Superior temporal gyrus (tissue), 1 donor: ENCODE measurements at regions not wholly inside any gene's neighbourhood (a gene's known extent, or its start where the extent isn't known, plus 50 kb on each side); places are given as distances from the start of the nearest gene placed in this dataset.
"Not testable (repeated sequence)": the region's sequence is repeated elsewhere in the genome, so short reads cannot be mapped to it uniquely, and the experiment has no call there.

ENCODE experiments used
- DNase-seq: peaks from one replicate; pipeline ENCODE4 v3.0.0-alpha.2; 2016; ENCODE audit errors: extremely low spot score

DNA sequence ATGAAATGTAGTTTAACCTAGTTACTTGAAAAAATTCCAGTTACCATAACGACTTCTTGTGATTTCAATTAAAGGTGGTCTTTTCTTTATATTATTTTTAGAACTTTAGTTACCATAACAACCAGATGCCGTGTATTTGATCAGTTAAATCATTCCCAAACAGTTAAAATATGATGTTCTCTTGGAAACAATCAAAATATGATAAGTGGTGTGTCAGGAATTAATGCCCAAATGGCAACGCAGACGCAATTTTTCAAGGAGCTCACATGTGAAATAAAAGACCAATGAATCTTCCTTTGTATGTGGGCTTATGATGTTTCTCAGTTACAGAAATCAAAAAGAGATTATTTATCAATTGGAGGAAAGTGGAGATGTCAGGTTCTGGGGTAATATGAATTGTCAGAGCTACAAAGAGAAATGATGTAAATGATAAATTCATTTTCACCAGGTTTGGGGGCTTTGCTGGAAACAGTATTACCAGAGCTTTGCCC lies 189.1 kb upstream of the PARD3B start:
- DNase-seq: no peak

DNA sequence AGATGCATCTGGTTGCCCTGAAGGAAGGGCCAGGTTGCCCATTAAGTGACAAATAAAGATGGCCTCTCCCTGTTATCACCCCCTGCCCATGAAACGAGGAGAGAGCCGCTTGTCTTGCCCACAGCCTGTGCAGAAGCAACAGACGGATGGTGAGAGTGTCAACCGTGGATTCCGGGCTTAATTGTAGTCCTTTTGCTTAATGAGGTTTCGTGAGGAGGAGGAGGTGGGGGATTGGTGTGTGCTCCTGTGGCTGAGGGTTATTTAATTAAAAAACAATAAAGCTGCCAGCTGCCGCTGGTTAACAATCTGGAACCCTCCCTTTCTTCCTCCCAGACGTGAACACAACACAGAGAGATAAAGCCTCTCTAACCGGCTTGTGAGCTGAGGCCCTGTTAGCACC lies 188.0 kb upstream of the PARD3B start:
- DNase-seq: no peak

DNA sequence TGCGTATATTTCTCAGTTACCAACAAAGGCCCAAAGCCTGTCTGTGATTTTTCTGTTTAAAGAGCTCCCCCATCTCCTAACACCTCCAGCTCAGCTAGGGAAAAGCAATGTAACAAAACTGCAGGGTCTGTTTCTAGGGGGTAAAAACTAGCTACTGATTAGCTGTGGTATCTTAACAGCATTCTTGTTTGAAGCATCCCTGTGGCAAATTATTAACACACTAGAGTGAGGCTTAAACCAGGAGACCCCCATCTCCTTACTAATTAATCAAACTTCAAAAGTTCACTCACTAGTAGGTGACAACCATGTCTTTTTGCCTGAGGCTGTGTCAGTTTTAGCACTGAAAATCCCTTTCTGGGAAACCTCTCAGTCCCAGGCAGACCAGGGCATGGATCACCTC lies 186.2 kb upstream of the PARD3B start:
- DNase-seq: no peak

DNA sequence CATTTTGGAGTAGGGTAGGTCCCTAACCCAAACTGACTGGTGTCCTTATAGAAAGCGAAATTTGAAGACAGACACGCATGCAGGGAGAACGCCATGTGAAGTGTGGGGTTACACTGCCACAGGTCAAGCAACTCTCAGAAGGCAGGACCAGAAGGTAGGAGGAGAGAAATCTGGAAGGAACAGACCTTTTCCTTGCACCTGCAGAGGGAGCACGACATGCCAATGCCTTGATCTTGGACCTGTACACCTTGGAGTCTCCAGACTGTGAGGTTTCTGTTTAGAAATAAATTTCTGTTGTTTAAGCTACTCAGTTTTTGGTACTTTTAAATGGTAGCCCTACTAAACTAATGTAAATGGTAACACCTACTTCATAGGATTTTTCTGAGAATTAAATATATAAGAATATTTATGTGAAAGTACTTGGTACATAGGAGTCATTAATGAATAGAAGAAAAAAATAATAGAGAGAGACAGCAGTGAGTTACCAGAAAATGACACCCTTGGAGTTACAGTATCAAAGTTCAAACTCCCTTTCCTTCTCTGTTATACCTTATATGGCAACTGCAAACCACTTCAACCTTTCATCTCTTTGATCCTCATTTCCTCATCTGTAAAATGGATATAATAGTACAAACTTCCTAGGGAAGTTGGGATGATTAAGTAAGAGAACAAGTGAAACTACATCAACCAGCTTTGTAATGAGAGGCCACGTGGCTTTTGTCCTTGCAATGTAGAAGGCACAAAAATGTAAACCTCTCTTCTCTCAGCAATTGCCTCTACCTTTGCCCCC lies 184.9 kb upstream of the PARD3B start:
- DNase-seq: no peak

DNA sequence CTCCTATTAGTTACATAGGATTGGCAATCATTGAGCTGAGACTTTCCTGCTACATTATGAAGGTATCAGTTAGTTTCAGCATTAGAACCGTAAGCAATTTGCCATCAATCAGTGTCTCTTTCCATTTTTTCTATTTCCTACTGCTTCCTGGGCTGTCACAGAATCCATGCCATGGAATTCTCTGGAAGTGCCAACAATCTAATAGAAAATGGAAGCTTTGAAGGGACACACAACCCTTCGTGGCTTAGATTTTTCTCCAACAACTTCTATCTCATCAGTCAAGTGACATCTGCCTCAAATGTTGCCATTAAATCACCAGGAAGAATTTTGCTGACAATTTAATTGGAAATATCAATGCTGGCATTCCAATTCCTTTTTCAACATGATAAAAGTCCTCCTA lies 183.5 kb upstream of the PARD3B start:
- no peak for DNase-seq

DNA sequence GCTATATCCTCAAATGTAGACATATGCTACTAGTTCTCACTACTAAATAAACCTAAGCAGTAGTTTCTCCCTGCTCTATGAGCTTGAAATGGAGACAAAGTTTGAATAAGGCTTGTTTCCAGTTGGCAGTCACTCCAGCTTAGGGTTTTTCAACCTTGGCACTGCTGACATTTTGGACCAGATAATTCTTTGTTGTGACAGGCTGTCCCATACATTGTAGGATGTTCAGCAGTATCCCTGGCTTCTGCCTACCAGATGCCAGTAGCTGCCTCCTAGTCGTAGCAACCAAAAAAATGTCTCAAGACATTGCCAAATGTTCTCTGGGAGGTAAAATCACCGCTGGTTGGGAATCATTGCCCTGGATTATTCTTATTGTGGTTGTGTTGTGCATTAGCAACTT lies 182.7 kb upstream of the PARD3B start:
- DNase-seq: no peak

DNA sequence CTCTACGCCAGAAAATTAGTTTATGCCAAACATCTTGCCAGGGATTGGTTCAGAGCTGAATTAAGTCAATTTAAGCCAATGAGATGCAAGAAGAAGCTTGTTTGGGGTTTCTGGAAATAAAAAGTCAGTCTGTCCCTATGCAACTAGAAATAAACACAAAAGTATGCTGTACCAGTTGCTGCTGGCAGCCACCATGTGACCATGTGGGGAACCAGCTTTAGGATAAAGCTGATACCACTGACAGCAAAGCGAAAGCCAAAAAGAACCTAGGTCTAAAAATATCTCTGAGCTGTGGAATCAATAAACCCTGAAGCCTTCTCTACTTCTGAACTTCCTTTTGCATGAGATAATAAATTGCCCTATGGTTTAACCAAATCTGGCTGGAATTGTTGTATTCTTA lies 181.8 kb upstream of the PARD3B start:
- no peak for DNase-seq

DNA sequence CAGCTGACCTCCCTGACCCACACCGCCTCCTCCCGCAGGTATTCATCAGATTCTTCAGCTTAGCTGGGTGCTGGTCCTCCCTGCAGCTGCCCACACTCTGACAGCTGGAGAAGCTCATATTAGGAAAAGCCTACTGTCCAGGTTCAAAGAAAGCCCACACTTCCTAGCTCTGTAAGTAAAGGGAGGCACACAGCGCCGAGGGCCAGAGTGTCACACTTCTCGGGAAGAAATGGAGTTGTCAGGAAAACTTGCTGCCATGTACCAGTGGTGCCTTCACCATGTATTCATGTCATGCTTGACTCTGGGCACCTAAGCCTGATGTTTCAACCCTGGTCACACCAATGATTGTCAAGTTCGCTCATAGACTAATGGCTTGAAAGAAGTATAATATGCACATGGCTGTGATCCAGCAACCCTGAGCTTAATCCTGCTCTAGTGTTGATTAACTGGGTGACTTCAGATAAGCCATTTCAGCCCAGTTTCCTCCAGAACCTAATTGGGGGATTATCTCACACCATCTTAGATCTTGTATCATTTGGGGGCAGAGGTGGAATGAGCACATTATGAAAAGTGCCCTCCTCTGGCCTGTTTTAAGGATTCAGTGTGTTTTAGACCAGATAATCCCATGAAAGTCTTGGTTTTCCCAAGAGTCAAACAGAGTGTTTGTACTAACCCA lies 180.3 kb upstream of the PARD3B start:
- DNase-seq: no peak

DNA sequence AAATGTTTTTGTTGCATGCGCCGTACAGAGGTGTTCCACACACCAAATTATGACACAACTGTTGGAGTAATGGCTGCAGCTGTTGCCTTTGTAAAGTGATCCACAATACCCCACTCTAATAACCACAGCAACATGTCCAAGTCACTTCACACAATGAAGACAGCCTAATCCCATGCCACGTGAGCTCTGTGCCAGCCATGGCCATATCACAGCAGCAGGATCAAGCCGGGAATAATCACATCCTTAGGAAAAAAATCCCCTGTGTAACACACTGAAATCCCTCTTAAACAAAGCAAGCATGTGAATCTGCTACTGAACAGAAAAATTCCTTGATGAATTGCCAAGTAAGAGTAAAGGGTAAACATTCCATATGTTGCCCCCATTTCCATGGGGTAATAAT lies 179.5 kb upstream of the PARD3B start:
- DNase-seq: no peak

DNA sequence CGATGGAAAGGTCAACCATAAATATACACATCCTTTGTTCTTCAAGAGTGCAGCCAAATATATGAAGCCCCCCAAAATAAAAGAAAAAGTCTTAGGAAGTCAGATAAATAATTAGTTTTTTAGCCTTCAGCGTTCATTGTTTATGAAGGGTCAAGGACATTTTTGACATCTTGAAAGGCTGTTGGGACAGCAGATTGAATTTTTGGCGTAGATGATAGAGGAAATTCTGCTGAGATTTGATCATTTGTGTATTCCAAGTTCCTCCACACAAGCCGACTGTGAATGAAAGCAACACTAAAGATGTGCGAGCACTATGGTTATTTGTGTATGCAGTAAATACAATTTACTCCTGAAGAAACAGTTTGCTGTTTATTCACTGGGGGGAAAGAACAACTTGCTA lies 177.8 kb upstream of the PARD3B start:
- no peak for DNase-seq

DNA sequence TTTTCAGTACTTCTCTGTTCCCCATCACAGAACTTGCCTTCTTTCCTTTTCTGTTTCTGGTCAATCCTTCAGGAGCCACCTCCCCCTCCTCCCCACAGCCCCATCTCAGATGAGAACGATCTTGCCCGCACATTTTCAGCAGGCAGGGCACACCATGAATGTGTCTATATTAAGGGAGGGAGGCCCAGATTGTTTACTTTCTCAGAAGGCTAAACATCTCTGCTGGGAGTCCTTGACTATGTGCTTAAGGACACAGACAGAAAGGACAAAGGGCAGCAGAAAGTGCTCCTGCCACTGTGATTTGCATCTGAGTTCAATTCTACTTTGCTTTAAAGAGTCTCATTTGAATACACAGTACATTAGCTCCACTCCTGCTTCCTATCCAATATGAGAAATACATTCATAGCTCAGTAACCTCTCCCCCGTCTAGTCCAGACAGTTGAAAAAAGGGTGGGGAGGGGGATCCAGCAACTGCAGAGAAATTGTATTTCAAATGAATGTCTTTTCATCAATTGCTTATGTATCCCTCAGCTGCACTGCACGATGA lies 175.0 kb upstream of the PARD3B start:
- no peak for DNase-seq

DNA sequence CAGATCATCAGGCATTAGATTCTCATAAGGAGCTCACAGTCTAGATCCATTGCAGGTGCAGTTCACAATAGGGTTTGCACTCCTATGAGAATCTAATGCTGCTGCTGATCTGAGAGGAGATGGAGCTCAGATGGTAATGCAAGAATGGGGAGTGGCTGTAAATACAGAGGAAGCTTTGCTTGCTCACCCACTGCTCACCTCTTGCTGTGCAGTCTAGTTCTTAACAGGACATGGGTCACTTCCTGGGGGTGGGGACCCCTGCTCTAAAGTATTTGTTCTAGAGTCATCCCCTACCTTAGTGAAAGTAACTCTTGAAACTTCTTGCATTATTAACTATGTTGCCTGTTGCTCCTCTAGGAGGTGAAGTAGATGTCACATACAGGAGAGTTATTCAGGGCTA lies 171.3 kb upstream of the PARD3B start:
- DNase-seq: no peak

DNA sequence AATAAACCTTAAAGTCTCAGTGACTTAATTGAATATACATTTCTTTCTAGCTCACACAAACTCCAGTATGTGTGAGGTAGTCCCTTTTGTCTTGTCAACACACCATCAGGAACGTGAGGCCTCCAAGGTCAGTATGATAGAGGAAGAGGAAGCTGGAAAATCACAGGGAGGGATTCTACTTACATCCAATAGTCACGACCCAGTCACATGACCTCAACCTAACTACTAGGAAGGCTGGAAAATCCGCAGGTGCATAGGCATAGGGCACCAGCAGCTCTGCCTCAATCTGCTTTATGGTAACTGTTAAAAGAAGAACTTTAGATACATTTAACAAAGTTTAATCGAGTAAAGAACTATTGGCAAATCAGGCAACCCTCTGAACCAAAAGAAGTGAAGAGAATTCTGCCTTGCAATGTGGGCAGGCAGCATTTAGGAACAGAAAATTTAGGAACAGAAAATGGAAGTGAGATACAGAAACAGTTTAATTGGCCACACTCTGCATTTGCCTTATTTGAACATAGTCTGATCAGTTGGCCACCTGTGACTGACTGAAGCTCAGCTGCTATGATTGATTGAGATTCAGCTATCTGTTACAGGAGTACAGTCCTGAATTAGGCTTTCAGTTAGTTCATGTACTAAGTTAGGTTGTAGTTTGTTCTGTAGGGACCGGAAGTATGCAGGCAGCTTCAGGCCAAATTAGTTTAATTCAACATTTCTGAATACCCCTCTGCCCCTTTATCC lies 165.0 kb upstream of the PARD3B start:
- DNase-seq: no peak

DNA sequence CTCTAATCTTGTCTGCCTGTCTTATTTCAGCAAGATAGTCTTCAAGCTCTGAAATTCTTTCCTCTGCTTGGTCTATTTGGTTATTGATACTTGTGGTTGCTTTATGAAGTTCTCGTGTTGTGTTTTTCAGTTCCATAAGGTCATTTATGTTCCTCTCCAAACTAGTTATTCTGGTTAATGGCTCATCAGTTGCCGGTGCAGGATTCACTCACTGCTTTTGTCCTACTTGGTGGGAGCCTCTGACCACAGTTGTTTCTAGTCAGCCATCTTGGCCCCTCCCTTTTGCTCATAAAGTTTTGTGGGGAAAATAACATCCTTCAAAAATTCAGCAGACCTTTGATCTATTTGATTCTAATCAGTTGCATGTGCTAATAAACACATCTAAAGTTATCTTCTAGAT lies 158.6 kb upstream of the PARD3B start:
- no peak for DNase-seq

DNA sequence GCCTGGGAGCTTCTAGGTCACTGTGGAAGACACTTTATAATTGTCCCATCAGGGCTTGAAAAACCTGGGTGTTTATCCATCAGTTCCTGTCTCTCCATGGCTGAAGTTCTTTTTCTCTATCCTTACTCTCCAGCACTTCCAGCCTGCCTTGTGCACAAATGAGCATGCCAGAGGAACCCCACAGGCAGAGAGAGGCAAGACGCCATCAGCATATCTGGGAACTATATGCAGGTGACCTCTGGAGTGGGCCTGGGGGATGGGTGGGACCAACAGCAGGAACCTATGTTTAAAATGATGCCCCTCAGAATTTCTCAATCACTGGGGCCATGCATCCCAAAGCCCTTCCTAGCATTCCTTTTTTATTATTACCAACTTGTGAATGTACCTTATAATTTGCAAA lies 156.2 kb upstream of the PARD3B start:
- DNase-seq: no peak

DNA sequence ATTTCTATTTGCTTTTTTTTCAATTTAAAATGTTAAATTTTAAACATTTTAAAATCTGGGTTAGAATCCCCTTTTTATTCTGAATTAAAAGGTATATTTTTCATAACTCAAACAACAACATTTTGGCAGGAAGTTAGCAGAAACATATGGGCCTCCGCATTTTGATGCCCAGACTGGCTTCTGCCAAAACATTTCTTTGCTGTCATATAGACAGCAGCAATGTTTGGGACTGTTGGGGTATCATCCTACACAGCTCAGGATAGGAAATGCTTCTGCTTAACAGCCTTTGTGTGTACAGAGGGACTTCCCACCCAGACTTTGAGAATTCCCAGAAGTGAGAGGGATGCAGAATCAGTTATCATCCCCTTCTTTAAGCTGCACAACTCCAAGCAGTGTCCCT lies 155.4 kb upstream of the PARD3B start:
- no peak for DNase-seq

DNA sequence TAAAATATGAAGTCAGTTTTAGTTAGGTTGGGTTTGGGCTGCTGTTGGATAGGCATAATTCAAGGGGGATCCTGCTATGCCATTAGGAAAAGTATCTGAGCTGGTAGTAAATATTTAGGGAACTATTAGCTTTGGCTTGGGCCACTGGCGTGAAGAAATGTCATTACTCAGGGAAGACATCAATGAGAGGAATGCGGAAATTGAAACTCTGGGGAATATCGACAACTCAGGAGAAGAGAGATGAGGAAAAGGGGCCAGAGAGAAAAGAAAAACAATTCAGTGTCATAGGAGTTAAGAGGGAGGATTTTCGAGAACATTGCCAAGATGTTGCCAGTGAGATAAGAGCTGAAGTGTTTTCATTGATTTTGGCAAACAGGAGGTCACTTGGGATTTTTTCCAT lies 149.7 kb upstream of the PARD3B start:
- no peak for DNase-seq

DNA sequence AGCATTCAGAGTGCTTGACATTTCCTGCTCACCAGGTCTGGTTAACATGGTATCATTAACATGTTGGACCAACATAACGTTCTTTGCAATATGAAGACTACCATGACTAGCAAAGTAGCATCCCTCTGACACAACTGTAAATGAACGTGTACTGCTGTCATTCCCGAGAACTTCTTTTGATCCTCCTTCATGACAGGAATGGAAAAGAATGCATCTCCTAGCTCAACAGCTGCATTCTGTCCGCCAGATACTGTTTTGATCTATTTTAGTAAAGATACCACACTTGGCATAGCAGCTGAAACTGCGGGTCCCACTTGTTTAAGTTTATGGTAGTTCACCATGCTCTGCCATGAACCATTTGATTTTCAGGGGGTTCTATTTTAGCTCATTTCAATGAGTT lies 144.2 kb upstream of the PARD3B start:
- DNase-seq: no peak

DNA sequence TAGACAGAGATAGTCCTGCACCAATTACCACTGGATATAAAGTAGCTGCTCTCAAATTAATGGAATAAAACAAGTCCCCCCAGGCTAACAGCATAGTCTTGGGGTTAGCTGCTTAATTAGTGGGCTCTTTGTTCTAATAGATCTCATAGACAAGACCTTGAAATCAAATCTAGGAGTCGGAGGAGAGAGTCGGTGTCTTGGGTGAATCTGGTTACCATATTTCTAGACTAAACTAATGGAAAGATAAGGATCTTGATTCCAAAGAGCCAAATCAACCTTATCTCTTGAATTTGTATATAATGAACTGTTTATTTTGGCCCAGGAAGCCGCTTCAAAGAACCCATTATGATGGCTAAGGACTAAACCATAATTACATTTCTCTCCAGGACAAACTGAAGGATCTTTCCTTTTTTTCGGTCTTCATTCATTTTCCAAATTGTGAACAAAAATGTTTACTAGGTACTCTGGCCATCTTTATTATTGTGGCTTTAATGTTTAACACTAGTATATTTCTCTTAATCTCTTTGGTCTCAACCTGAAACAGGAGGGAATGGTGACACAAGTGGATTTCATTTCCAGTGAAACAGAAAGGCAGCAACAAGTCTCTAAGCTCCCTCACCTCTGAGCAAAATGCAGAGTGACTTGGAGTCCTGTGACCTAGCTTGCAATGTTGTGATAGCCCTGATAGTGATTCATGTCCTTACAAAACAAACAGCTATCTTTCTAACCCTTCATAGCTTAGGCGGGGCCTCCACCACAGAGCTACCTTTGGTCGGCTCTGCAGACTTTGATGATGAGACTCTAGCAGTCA lies 137.9 kb upstream of the PARD3B start:
- DNase-seq: no peak

DNA sequence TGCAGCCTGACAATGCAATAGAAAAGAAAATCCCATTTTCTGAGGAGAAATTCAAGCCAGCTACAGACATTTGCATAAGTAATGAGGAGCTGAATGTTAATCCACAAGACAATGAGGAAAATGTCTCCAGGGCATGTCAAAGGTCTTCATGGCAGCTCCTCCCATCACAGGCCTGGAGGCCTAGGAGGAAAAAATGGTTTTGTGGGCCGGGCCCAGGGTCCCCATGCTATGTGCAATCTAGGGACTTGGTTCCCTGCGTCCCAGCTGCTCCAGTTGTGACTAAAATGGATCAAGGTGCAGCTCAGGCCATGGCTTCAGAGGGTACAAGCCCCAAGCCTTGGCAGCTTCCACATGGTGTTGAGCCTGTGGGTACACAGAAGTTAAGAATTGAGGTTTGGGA lies 132.5 kb upstream of the PARD3B start:
- not testable (repeated sequence) for DNase-seq

DNA sequence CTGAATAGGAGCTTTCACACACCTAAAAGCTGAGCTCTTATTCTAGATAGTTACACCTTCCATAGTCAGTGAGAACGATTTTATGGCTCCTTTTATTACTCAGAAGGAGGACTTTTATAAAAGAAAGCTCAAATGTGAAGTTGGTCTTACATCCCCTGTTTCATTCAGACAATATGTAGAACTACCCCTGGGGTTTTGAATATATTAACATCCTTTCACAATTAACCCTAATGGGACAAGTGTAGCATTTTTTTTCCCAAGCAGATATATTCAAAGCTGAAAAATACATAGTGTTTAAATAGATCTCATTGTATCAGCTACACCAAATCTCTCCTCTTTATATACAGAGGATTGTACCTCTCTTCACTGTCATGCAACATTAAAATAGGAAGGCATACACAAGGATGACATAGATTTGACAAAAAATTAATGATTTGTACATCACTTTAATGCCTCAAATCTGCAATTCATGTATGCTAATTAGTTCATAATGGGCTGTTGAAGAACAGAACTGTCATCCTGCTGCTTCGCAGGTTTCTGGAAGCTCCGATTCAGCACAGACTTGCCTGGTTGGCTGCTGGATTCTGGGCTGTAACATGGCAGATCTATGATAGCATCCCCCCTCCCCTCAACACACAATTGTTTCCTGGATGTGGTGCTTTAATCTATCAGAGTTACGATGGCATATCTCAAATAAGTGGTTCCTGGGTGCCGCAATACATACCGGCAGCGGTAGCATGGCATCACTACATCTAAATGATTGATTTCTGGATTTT lies 129.7 kb upstream of the PARD3B start:
- DNase-seq: no peak
